Stimulated activated CD8-positive, alpha-beta memory T cell treated with anti-CD3 and anti-CD28 coated beads, Interleukin-2, amount 100 ng/mL, for 1 hour (primary cell): ENCODE measurements at regions not wholly inside any gene's neighbourhood (a gene's known extent, or its start where the extent isn't known, plus 50 kb on each side); places are given as distances from the start of the nearest gene placed in this dataset.
"Not testable (repeated sequence)": the region's sequence is repeated elsewhere in the genome, so short reads cannot be mapped to it uniquely, and the experiment has no call there.

Experiments
- DNase-seq, 2 donors: peaks; one replicate each; pipeline ENCODE4 v3.0.0-alpha.2; 2020; ENCODE audit warnings: low read depth in 2 of 2

DNA sequence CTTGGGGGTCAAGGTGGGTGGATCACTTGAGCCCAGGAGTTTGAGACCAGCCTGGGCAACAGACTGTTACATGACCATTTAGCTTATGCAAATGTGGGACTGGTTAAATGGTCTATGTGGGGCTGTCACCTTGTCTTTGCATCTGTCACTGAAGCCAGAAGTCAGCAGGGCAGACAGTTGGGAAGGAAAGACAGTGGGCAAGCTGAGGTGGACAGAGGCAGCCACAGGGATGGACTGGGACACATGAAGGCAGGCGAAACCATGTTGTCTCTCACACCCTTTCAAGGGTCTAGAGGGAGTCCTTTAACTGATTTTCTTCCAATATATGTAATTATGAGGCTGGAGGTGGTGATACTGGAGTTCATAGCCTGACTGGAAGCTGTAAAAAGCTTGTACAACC is 426.4 kb downstream of the TMEM121 start:
- DNase-seq, result no peak

- not testable (repeated sequence) for DNase-seq
Observed at GRCh38 chr14:105961625-105962024, 435.2 kb downstream of the TMEM121 start.

GRCh38 chr14:105962532-105962931 is 436.1 kb downstream of the TMEM121 start:
- DNase-seq, result no peak

- no peak for DNase-seq
Observed at GRCh38 chr14:105968291-105968690, 441.9 kb downstream of the TMEM121 start.

DNA sequence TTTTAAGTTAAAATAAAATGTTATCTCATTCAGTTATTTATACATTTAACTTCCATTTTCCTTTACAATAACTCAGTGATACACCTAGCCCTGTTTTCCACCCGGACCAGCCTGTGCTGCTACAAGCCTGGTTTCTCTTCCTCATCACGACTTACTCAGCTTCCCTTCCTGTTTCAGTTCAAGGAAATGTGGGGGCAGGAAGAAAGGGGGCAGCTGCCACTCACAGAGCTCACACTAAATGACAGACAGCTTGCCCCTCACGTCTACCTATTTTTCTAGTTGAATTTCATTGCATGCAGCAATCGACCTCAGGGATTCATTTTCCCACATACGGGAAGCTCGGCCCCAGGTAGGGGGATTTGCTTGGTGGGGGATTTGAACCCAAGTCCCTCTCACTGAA is 442.6 kb downstream of the TMEM121 start:
- DNase-seq, result not testable (repeated sequence)

DNA sequence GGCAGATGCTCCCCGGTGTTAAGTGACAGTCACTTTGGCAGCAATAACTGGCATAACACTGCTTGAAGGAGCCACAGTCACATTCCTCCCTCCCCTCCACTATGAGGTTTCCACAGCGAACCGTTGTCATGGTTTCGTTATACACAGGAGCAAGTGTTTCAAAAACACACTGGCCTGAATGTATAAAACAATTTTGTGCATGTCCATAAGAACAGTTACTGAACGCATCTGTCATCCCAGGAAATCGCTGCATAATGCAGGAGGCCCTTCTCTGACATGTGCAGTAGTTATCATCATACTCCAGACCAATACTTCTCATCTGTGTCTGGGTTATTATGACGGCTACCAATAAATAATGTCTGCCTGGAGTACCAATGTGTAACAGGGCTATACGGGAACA is 444.4 kb downstream of the TMEM121 start:
- DNase-seq, result not testable (repeated sequence)

- DNase-seq, result no peak
Observed at GRCh38 chr14:105971593-105972500, 445.5 kb downstream of the TMEM121 start.

DNA sequence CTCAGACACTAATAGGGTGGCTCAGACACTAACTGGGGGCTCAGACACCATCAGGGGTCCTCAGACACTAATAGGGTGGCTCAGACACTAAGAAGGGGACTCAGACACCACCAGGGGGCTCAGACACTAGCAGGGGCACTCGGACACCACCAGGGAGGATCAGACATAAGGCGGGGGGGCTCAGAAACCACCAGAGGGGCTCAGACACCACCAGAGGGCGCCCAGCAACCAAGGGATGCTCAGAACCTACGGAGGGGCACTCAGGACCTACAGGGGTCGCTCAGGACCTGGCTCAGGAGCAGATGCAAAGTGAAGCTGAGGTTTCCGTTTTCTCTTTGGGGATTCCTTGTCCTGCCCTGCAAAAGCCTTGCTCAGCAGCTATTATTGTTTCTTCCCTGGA is 448.5 kb downstream of the TMEM121 start:
- peak; percentile 56 to 64 for DNase-seq

GRCh38 chr14:105978618-105979295 is 452.4 kb downstream of the TMEM121 start:
- no peak for DNase-seq

DNA sequence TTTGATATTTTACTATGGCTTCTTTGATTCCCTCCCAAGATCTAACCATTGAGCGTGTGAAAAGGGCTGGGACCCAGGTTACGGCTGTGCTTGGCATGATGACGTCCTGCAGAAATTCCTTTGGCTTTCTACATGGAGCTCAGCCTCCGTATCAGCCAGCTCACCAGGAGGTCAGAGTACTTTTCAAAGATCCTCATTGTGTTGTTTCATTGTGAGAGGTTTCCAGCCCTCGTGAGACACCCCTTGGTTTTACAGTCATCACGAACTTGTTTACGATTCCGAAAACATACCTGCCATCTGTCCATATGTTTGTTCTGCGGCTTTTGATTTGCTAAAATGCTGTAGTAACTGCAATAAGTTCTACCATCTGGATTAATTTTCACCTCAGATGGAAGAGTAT is 453.1 kb downstream of the TMEM121 start:
- DNase-seq, result no peak

DNA sequence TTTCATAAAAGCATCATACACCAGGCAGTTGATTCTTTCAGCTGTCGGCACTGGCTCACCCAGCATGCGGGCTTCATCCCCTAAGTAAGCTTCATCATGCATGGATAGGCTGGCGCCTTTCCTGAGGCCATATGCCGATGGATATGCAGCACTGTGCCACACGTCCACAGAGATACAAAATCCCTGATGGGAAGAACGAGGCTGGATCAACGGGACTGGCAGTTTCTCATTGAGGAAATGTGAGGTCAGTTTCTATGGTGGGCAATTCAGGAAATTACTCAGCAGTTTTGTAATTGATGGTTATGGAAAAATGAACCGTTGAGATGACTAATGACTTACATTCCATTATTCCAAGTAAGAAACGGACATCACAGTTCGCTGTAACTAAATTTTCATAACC is 453.8 kb downstream of the TMEM121 start:
- DNase-seq, result no peak

DNA sequence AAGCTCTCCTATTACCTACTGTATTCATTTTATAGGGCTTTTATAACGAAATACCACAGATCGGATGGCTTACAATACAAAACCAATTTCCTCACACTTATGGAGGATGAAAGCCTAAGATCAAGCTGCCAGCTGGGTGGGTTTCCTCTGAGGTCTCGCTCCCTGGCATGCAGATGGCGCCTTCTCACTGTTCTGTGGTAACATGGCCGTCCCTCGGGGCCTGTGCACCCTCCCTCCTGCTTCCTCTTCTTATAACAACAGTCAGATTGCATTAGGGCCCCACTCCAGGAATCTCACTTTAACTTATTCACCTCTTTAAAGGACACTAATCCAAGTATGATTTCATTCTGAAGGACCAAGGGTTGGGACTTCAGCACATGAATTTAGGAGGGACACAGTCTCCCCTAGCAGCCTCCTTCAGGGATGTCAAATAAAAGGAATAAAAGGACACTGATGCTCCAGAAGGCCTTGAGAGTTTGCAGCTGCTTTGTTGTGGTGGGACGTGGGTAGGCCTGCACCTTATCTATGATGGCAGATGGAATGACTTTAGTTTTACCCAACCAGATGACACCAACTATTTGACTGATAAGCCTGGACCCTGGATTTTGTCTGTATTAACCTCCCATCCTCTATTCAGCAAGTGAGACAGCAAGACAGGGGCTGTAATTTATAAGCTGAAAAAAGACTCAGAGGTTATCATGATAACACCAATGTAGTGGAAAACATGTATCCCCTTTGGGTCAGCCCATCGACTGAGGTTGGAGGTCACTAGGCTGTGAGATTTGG is 455.3 kb downstream of the TMEM121 start:
- peak in 1 of 2 donors; percentile 36 for DNase-seq

DNA sequence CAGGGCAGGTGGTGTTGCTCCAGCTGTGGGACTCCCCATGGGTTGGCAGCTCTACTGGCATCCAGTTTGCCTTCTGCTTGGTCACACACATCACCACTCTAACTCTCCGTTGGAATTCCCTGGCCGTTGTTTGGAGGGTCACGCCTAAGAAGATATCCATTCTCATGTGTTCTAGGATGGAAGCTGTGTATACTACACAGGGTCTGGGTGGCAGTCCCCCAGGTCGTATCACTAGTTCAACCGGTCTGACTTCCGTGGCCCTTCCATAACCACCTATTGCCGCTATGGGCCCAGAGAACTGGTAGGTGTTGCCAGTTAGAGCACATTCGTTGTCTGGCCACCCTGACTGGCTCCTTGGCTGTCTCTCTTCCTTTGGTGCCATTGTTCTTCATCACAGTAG is 456.3 kb downstream of the TMEM121 start:
- no peak for DNase-seq

GRCh38 chr14:105986894-105987284 is 460.5 kb downstream of the TMEM121 start:
- no peak for DNase-seq

DNA sequence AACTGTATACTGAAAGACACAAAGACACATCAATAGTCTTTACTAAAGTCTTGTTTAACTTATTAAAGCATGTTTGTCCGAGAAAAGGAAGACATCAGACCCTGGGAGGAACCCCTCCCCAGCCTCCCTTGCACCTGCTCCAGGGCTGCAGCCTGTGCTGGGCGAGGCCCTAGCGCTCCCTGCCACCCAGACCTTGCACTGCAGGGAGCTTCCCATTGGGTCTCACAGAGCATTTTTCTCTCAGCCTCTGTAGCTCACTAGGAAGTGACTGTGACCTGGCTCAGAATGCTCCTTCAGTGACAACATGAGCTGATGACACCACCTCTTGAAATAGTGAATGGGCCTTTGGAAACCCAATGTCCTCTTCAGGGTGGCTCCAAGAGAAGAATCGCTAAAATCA is 461.2 kb downstream of the TMEM121 start:
- no peak for DNase-seq

DNA sequence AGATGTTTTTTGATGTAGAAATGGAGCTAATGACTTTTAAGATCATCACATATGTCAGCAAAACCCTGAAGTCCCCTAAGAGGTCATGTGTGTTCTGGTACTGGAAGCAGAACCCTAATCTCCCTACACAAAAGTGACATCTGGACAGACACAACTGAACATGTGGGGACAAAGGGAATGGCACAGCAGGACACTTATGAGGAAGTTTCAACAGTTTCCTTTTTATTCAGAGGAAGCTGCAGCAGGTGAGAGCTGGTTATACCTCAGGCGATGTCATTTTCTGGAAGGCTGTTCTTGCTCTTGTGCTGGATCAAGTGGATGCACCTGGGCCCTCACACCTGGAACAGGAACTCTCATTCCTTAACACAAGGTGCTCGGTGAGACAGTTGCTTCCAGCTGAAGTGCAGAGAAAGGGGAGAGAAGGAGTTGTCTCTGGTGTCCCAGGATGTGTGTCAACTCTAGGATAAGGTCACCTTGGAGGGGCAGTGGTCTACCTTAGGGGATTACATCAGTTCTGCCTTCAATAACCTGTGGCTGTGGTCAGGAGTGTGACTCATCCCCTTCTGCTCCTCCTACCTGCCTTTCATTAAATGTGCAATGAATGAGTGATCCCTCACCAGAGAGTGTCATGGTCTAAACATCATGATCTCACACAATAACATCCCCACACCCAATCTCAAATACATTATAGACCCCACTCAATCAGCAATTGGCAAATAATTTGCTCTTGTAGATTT is 463.4 kb downstream of the TMEM121 start:
- no peak for DNase-seq

DNA sequence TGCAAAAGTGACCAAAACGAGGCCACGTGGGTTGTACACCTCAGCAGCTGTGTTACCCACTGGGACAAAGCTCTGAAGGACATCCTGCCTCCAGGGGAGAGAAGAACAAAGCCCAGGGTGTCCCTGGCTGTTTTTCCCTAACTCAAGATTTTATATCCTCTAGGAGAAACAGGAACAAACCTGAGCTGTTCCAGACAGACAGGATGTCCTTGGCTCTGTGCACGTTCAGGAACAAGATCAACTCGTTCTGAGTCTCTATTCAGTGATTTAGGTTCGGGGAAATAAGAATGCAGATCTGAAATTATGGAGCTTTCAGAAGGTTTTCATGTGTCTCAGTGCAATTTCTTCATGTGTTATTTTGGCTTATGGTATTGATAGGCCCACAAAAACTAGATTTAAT is 465.3 kb downstream of the TMEM121 start:
- not testable (repeated sequence) for DNase-seq

- DNase-seq, result no peak
Observed at GRCh38 chr14:105993814-105994213, 467.4 kb downstream of the TMEM121 start.

DNA sequence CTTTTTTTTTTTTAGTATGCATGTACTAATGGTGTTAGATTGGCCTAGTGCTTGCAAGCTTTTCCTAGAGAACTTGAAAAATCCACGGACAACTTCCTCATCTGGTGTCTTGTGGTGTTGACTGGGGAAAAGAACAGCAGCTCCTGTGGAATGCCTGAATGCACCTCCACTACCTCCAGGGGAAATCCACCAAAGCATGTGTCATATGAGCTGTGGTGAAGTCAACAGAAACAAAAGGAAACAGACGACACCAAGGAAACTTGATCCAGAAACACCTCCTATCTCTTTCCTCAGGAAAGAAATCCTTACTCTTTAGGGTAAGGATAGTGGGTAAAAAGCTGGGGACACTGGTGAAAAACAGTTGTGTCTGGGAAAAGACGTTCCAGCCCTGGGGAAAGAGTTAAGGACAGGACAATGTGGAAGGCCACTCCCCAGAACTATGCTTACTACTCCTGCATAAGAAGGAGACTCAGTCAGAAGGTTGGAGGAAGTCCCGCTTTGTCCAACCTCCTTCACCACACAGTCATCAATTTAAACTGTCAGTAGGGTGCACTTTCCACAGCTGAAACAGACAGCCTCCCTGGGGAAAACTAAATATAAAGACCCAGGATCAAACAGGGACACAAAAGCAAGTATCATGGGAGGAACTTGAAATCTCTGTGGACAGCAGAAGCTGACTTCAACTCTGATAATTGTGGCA is 468.8 kb downstream of the TMEM121 start:
- DNase-seq, result not testable (repeated sequence)

DNA sequence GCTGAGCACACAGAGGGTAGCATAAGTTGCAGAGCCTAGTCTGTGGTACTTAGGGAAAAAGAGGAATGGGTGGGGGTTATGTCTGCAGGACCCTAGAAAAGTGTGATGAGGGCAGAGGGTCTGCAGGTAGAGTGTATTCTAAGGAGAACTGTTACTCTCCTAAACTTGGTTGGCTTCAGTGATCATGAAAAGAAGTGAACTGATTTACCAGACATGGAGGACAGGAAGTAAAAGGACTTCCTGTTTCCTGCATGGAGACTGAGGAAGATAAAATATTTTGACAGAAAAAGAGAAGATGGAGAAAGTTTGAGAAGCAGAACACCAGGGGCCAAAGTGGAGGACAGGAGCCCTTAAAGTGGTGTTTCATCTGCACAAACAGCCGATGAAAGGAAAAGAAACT is 472.2 kb downstream of the TMEM121 start:
- not testable (repeated sequence) for DNase-seq
